GM18507 (cell line): ENCODE measurements at regions not wholly inside any gene's neighbourhood (a gene's known extent, or its start where the extent isn't known, plus 50 kb on each side); places are given as distances from the start of the nearest gene placed in this dataset.

Source experiments
- DNase-seq: peaks from one replicate; pipeline ENCODE4 v3.0.0; 2011; ENCODE audit warnings: low read depth; ENCODE audit not compliant: insufficient read length; ENCODE audit errors: extremely low spot score
- FAIRE-seq: peaks from 2 replicates; lab custom pipeline; 2011; peaks lifted over from hg19 to GRCh38; lab: Jason Lieb, UNC

DNA sequence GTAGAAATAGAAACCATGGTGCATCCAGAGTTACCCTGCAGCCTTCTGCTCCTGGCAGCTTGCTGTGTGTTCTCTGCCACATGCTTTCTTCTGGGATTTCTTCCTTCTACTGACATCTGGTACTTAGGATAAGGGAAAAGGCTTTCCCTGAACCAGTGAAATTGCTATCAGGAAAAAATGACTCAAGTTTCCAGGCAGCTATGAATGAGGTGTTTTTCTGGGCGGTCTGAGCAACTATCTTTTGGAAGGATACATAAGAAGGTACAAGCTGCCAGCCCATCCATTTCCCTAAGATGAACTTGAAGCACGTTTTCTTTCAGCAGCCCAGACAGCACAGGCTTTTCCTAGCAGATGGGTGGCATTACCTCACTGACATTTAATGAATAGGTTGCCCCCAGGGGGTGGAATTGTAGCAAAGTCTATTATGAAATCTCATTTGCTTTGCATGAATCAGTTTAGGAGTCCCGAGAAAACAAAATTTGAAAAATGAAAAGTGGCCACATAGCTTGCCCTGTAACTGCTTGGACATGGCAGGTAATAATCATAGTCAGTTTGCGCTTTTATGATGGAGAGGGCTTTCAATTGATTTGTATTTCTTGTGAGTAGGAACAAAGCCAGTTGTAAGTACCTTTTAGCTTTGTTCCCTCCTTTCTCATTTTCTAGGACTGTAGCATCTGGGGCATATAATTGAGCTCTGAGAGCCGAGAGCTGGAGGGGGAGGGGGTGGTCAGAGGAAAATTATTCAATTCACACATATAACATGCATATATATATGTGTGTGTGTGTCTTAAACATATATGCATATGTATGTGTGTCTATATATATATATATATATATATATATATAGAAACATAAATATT is 108.5 kb downstream of the C9orf152 start:
- FAIRE-seq (no peak), DNase-seq (no peak)

DNA sequence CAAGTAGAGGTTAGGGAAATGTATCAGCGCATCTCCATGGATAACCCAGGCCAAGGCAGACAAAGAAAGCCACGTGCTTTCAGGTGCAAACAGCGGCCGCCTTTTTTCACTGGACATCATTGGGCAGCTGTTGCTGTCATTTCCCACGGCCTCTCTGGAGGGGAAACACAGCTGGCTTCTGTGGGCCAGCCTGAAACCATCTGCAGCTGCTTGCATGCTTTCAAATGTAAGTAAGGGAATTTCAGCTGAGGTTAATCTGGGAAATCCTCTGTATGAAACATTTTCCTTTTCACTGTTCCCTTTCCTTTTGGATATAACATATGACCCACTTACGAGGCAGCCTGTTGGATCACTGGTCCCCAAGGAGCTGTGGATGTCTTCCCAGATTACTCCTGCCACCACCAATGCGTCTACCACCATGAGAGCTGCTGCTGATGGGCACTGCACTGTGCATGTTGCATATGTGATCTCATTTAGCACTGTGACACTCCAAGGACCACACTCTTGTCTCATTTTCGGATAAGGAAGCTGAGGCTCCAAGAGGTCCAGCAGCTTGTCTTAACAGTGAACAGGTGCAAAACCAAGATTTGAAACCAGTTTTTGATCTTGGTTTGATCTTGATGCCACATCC is 106.3 kb downstream of the C9orf152 start:
- peak; percentile 25 for DNase-seq
- peak; percentile 84 for FAIRE-seq

DNA sequence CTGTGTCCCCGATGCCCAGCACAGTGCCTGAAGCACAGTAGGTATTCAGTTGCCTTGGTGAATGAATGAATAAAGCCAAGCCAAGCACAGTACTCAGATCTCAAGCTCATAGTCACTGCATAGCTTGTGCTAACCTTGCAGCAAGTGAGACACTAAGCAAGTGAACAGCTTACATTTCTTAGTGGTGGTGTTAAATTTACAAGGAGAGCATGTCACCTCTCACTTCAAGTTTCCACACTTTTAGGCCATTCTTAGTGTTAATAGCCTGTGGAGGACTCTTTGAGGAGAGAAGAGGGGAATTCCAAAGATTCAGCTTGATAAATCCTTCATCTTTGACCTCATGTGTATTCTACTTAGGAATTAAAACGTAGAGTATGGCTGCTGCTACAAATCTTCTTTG is 104.7 kb downstream of the C9orf152 start:
- DNase-seq = no peak
- FAIRE-seq = no peak

DNA sequence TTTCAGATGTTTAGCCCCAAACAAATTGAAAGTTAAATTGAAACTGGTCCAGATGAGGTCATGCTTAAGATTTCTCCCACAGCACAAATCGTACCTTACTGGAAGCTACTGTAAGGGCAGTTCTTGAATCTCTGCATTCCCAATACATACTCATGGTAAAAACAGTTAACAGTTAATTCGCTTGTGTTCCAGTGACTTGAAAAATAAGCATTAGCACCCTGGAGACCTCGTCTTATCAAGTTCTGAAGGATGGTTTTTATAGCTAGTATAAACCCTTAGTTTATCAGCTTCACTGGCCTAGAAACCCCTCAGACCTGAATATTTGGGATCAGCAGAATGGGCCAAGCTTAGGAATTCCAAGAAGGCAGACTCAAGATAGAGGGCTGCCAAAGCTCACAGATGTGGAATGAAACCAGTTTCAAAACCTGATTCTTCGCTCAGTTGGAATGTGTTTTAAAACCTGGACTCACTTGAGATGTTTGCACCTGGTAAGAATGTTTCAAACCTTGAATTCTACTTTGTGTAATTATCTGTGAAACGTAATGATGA is 103.6 kb downstream of the C9orf152 start:
- DNase-seq (no peak), FAIRE-seq (peak; percentile 42)

DNA sequence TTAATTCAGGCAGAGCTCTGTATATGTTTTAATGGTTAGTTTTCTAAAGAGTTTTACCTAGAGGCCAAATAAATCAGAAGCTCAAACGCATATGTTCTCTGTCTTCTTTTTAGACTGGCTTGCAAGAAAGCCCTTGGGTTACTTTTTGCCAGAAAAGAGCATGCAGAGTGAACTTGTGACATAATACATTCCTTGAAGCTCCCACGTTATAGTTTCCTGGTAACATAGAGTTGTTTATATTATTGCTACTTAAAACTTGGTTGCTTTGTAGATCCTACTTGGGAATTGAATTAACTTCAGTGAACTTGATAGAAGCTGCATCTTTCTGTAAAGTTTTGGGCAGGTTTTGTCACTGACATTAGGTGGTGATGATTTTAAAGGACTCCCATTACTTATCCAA is 102.9 kb downstream of the C9orf152 start:
- FAIRE-seq = no peak
- DNase-seq = no peak

DNA sequence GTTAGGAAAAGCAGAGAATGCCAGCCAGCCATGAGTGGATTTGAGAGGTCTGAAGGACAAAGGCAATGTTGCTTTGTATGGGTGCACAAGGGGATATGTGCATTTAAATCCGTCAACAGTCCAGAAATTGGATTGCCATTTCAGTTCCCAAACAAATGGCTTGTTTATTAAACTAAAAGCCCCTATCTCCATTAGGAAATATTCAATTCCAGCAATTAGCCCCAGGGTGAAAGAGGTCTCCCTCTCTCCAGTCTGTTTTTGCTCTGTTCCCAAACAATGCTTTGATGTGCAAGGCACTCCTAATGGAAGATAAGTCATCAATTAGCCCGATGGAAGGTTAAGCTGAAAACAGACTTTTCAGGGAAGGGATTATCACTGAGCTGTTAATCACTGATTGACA is 101.3 kb downstream of the C9orf152 start:
- DNase-seq (no peak), FAIRE-seq (no peak)

DNA sequence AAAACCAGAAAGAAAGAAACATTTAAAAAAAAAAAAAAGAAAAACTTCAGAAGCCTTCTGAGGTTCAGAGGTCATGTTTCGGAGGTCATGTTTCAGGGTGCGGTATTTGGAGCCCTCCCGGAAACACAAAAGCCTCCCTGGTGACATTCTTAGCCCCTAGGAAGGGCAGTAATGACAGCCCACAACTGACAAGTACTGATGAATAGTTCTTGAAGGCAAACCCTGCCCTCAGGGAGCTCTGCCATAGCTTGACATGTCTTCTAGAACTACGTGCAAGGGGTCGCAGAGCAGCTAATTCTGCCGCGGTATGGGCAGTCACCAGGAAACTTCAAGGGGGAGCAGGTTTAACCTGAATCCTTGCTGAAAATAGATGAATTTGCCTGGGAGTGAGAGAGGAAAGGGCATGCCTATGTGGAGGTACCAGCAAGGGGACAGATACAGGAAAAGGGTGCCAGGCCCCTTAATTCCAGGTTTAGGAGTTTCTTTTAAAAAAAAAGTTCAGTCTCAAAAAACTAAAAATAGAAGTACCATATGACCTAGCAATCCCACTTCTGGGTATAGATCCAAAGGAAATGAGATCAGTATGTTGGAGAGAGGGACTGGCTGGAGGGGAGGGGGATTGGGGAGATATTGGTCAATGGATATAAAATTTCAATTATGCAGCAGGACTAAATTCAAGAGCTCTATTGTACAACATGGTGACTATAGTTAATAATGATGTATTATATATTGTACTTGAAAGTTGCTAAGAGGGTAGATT is 98.4 kb downstream of the C9orf152 start:
- DNase-seq (no peak), FAIRE-seq (no peak)

DNA sequence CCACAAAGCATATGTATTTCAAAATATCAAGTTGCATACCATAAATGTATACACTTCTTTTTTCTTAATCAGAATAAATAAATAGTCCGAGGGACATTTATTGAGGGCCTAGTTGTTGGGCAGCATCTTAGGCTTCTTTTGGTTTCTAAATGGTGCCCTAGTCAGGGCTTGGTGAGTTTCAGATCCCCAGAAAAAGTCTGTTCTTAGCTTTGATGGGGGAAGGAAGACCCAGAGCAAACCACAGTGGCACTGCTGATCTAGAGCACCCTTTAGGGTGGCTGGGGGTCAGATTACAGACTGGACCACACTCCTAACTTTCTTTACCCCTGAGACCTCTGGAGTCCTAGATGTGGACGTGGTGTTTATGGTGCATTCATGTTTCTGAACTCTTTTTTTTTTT is 97.8 kb downstream of the C9orf152 start:
- DNase-seq (peak; percentile 23), FAIRE-seq (peak; percentile 70)

DNA sequence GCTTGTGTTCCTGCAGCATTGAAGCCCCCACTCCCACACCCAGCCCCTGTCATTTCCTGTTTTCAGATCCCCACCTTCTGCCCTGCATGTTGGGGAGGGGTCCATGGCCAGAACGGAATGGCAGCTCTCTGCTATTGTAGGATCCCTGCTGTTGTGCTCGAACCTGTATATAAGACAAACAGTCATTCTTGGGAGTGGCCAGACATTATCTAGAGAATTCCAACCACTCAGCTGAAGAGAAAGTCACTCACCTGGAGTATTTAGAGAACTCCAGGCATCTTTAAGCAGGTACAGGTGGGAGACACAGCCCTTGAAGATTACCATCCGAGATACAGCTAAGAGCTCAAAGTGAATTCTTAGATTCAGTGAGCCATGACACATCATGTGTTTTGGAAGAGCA is 96.1 kb downstream of the C9orf152 start:
- DNase-seq (no peak), FAIRE-seq (no peak)

DNA sequence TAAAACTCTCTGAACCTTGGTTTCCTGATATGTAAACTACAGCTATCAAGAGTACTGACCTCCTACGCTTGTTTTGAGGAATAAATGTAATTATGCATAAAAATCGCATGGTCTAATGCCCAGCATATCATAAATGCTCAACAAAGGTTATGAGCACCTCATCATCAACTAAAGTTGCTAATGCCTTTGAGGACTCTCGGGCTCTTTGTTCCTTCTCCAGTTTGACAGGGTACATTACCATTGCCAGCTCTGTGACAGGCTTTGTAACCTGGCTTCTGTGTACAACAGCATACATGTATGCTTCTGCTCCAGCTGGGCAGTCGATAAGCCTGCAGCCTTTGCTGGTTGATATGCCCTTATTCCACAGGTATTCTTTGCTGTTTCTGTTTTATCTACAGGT is 95.2 kb downstream of the C9orf152 start:
- FAIRE-seq (no peak), DNase-seq (no peak)

DNA sequence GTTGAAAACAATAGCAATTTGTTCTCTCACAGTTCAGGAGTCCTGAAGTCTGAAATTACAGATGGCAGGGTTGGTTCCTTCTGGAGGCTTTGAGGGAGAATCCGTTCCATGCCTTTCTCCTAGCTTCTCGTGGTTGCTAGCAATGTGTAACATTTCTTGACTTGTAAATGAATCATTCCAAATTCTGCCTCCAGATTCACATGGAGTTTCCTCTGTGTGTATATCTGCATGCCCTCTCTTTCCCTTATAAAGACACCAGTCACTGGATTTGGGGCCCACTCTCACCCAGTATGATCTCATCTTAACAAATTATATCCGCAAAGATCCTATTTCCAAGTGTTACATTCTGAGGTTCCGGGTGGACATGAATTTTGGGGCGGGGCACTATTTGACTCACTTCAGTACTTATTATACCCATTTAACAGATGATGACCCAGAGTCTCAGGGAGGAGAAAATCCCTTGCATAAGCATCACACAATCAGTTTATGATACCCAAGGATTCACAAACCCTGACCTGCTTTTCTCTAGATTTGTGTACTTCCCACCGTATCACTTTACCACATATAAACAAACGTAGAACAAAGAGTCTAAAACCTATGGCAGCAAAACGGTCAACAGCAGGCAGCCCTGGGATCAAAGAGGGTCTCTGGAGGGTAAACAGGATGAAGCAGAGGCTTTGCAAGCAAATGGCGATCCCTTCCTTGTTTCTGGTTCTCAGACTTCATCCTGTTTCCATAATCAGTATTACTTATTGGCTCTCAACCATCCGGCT is 93.7 kb downstream of the C9orf152 start:
- DNase-seq (no peak), FAIRE-seq (no peak)

DNA sequence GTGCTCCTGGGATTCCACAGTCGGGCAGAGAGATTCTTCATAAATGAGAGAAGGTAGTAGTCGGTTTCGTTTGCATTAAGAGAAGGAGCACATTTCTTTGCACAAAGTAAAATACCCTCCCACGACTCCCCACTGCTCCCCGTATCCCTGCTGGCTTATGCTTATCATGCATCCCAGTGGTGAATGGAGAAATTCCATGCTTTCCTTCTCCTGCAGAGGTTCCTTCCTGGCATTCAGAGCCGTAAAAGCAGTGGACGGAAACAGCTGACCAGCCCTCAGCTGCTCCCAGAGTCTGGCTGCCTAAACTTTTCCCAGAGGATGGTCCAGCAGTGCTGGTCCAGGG is 93.1 kb downstream of the C9orf152 start:
- DNase-seq (no peak), FAIRE-seq (no peak)

DNA sequence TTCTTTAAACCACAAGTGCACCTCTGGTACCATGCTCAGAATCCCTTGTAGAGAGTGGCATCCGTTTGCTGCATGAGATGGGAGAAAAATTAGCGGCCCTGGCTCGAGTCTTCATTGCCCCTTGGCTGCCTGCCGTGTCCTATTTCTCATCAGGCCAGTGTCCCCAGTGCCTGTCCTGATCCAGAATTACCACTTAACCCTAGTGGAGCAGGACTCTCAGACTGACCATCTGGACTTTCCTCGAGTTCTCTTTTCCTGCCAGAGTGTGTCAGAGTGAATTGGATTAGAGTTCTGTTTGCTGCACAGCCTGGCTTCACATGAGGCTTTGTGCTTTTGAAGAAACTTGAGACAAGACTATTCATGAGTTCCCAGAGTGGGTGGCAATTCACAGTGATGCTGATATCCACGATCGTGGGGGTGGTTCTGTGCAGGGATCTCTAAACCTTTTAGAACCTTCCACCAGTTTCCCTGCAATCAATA is 92.6 kb downstream of the C9orf152 start:
- DNase-seq (no peak), FAIRE-seq (no peak)

DNA sequence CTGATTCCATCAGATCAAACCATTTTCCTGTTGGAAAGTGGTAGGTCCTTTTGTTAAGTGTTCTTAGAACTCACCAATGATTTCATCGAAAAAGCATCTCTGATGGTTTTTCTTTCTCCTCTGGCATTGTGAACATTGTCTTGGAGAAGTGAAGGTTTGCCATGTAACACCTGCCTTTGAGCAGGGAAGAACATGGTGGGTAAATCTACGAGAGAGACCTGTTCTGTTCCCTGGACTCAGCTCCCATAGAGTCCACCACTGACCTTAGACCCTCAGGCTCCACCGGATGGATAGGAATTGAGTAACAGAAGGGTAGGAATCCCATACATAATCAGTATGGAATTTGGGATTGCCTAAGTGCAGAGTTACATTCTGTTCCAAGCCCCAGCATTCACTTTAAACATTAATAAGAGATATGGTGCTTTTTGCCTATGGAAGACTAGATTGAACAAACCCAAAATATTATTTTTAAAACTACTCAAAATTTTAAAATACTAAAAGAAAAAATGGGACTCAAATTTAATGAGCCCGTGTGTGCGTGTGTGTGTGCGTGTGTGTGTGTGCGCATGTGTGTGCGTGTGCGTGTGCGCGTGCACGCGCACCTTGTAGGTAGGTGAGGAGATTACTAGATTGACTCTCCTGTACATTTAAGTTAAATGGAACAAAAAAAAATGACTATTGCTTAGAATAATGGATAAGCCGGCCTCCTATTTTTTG is 92.0 kb downstream of the C9orf152 start:
- FAIRE-seq (no peak), DNase-seq (no peak)

DNA sequence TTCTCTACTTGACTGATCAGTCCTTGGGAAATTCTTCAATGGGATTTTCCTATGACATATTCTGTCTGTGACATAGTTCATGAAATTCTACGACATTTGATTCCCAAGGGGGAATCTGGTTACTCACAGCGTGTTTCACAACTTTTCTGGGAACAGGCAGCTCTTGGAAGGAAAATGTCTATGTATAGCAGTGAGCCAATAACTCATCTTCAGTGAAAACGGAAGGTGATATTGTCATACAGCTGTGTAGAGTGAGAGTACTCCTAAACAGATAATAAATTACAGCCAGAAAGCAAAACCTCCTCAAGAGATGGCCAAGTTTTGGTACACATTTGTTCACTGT is 91.4 kb downstream of the C9orf152 start:
- FAIRE-seq (no peak), DNase-seq (no peak)

DNA sequence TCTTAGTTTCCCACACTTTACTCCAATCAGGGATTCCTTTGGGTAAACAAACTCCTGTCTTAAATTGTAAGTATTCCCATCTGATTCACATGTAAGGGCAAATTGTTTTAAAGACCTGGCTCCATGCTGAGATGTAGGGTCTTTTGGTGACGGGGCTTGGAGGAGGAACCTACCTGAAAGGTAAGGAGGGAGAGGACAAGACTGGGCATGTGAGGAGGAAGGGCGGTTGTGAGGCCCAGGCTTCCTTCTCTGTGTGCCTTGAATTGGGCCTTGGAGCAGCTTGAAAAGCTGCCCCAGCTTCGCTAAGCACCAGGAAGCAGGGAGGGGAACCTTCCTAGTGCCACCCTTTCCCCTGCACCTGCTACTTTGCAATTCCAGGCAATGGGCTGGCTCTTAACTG is 86.8 kb downstream of the C9orf152 start:
- DNase-seq = no peak
- no peak for FAIRE-seq

DNA sequence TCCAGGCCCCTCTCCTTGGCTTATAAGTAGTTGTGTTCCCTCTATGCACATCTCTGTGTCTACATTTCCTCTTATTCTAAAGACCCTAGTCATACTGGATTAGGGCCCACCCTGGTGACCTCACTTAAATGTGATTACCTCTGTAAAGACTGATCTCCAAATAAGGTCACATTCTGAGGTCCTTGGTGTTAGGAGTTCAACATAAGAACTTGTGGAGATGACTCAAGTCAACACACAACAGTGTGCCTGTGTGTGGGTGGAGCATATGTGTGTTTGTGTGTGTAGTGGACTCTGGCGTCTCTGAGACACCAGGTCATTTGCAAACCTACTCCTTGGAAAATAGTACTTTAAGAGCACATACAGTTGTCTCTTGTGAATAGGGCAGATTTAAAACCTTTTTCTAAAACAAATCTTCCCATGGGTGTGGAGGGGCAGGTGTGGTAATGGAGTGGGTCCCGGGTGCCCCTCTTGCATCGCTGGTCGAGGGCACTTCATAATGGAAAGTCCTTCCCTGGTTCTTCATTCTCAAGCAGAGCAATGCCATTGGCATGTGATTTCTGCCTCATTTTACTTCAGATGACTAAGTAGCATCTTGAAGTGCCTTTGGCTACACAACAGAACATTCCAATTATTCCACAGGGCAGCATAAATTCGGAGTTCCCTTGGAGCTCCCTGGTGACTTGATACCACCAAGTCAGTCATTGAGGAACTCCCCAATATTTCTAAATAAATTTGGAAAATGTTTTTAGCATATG is 84.4 kb downstream of the C9orf152 start:
- FAIRE-seq (no peak), DNase-seq (no peak)

DNA sequence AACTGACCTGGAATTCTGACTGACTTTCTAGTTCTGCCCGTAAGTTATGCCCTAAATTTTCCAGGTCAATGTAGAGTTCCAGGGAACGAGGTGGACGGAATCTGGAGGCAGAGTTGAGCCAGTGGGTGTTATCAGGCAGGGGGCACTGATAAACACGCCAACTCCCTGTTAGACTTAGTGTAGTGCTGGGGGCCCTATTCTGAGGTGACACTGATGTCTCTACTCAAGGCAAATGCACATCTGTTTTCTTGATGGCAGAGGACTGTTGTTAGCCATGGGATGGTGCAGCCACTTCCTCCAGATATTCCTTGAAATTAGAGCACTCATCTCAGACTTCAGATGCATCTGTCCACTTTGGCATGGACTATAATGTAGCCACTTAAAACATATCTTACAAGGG is 83.5 kb downstream of the C9orf152 start:
- DNase-seq (no peak), FAIRE-seq (no peak)
